ENCODE measurements at regions not wholly inside any gene's neighbourhood (a gene's known extent, or its start where the extent isn't known, plus 50 kb on each side); places are given as distances from the start of the nearest gene placed in this dataset.

DNA sequence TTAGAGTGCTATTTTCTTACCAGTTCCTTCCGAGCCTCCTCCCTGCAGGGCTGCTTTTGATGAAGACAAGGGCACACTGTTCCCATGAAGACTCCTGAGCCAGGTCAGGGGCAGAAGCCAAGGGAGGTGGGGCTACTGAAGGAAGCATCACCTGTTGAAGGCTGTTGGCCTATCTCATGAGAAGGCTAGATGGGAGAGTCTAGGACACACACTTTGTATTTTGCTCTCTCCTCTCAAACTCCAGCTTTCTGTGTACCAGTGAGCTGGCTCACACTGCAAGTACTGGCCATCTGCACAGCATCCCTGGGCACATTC lies 683.2 kb upstream of the ID4 start:
- no peak for FAIRE-seq
- CTCF ChIA-PET = no interaction called here
- intact Hi-C loops (cut with micrococcal nuclease; ENCODE audit: unreplicated experiment) = no loop called here

GRCh38 chr6:19156443-19156842 lies 680.7 kb upstream of the ID4 start:
- in situ Hi-C loops (cut with MboI) (no loop called here), intact Hi-C loops (cut with micrococcal nuclease; ENCODE audit: unreplicated experiment) (no loop called here)
- no peak for ATAC-seq
- WGBS (ENCODE audit: insufficient coverage, insufficient replicate concordance, low lambda C conversion rate, missing lambda C conversion rate) = 9% methylated on average over 2 of the region's 2 CpGs
- no peaks in the 10 kb centered on the region for H3K4me1 ChIP-seq (ENCODE audit: control insufficient read depth, insufficient read depth, low read length)
- no peaks in the 10 kb centered on the region for H4K20me1 ChIP-seq (ENCODE audit: control insufficient read depth, insufficient read depth)
- H3K79me2 ChIP-seq (ENCODE audit: control insufficient read depth, insufficient read depth, low read length) = no peaks in the 10 kb centered on the region
- no peak for DNase-seq (ENCODE audit: low read depth, low spot score)
- no peak overlapping the region for H3K9ac ChIP-seq (ENCODE audit: control insufficient read depth, insufficient read depth, low read length)
- no TSS peak for BruUV-seq (replicated peaks)
- no peak overlapping the region for H3K4me3 ChIP-seq
- H2AFZ ChIP-seq (ENCODE audit: control insufficient read depth, low read depth, low read length) = no peak overlapping the region
- FAIRE-seq = no peak
- POLR2A ChIA-PET = no interaction called here
- no peak for TF ChIP-seq SREBF1 (IDR thresholded peaks at IDR 0.05; ENCODE audit: low read length)
- no peak for TF ChIP-seq LARP7 (IDR thresholded peaks at IDR 0.05)
- no peak for TF ChIP-seq CEBPB (IDR thresholded peaks at IDR 0.05; ENCODE audit: borderline replicate concordance in 1 of 2, low read depth in 2 of 2, low read length in 2 of 2)
- no peak for TF ChIP-seq BRCA1 (IDR thresholded peaks at IDR 0.05; ENCODE audit: low read depth, low read length)
- TF ChIP-seq RAD51 (IDR thresholded peaks at IDR 0.05) = 0 out of 2 replicates have a peak, but pooled peaks have one; percentile 25
- RAD21 ChIA-PET (ENCODE audit: unreplicated experiment) = no interaction called here
- H3K9me3 ChIP-seq (replicated peaks; ENCODE audit: control insufficient read depth, insufficient read depth, low read length) = no peaks in the 10 kb centered on the region
- H3K4me2 ChIP-seq (ENCODE audit: control insufficient read depth, insufficient read depth) = no peak overlapping the region
- no peaks in the 10 kb centered on the region for H3K27me3 ChIP-seq (replicated peaks in 1 of 2; ENCODE audit: control insufficient read depth in 2 of 2, insufficient read depth in 2 of 2, low read length in 1 of 2)
- CTCF ChIA-PET = interaction anchor here (0.6 kb wide), 1 partner anchor 597 kb away, joined by 3 read pairs; no protein-coding TSS in a partner anchor
- no peaks in the 10 kb centered on the region for H3K36me3 ChIP-seq (ENCODE audit: control insufficient read depth in 2 of 2, insufficient read depth in 2 of 2, low read length in 1 of 2)
- H3K27ac ChIP-seq (ENCODE audit: control insufficient read depth, insufficient read depth) = no peak overlapping the region
- SMC1A ChIA-PET (ENCODE audit: uncharacterized antibody, unreplicated experiment) = no interaction called here

More for the DNA sequence above, 683.2 kb upstream of the ID4 start:
- no peak for TF ChIP-seq CBX5 (IDR thresholded peaks at IDR 0.05; ENCODE audit: low read depth)
- TF ChIP-seq EP300 (IDR thresholded peaks at IDR 0.05; ENCODE audit: borderline replicate concordance in 1 of 2, control insufficient read depth in 1 of 2, low read depth in 2 of 2, low read length in 2 of 2) = no peak
- TF ChIP-seq POLR2AphosphoS2 (IDR thresholded peaks at IDR 0.05; ENCODE audit: low read depth, low read length) = no peak
- ATAC-seq (no peak), DNase-seq (ENCODE audit: low read depth, low spot score) (no peak)
- POLR2A ChIA-PET = no interaction called here
- Histone ChIP-seq H3K79me2 (ENCODE audit: control insufficient read depth, insufficient read depth, low read length) (no peaks in the 10 kb centered on the region), H4K20me1 (ENCODE audit: control insufficient read depth, insufficient read depth) (no peaks in the 10 kb centered on the region), H3K4me2 (ENCODE audit: control insufficient read depth, insufficient read depth) (no peak overlapping the region), H3K9me3 (replicated peaks; ENCODE audit: control insufficient read depth, insufficient read depth, low read length) (no peaks in the 10 kb centered on the region), H2AFZ (ENCODE audit: control insufficient read depth, low read depth, low read length) (no peak overlapping the region), H3K9ac (ENCODE audit: control insufficient read depth, insufficient read depth, low read length) (no peak overlapping the region), H3K4me1 (ENCODE audit: control insufficient read depth, insufficient read depth, low read length) (no peaks in the 10 kb centered on the region), H3K36me3 (ENCODE audit: control insufficient read depth in 2 of 2, insufficient read depth in 2 of 2, low read length in 1 of 2) (no peaks in the 10 kb centered on the region), H3K27ac (ENCODE audit: control insufficient read depth, insufficient read depth) (no peak overlapping the region), H3K4me3 (no peak overlapping the region), H3K27me3 (replicated peaks in 1 of 2; ENCODE audit: control insufficient read depth in 2 of 2, insufficient read depth in 2 of 2, low read length in 1 of 2) (no peaks in the 10 kb centered on the region)
- SMC1A ChIA-PET (ENCODE audit: uncharacterized antibody, unreplicated experiment) = interaction anchor here (1.2 kb wide), 1 partner anchor 12 kb away, joined by 3 read pairs; no protein-coding TSS in a partner anchor
- WGBS (ENCODE audit: insufficient coverage, insufficient replicate concordance, low lambda C conversion rate, missing lambda C conversion rate) = 0% methylated on average over 1 of the region's 1 CpG
- in situ Hi-C loops (cut with MboI) = no loop called here
- RAD21 ChIA-PET (ENCODE audit: unreplicated experiment) = no interaction called here
- no TSS peak for BruUV-seq (replicated peaks)

Measured in GM12878 (cell line).